ENCODE measurements at regions not wholly inside any gene's neighbourhood (a gene's known extent, or its start where the extent isn't known, plus 50 kb on each side); places are given as distances from the start of the nearest gene placed in this dataset.

- DNase-seq = no peak
Measured at GRCh38 chr2:160889439-160890170, 270.6 kb upstream of the TANK start.

- no peak for DNase-seq
Measured at GRCh38 chr2:160890667-160891352, 269.4 kb upstream of the TANK start.

GRCh38 chr2:160891353-160891740, 268.9 kb upstream of the TANK start:
- no peak for DNase-seq

- no peak for DNase-seq
Measured at GRCh38 chr2:160892204-160892603, 268.0 kb upstream of the TANK start.

- DNase-seq = no peak
Measured at GRCh38 chr2:160893581-160893980, 266.6 kb upstream of the TANK start.

GRCh38 chr2:160898581-160899307, 261.5 kb upstream of the TANK start:
- DNase-seq = no peak

- DNase-seq = no peak
Measured at GRCh38 chr2:160901613-160902012, 258.6 kb upstream of the TANK start.

- no peak for DNase-seq
Measured at GRCh38 chr2:160905862-160906261, 254.4 kb upstream of the TANK start.

- no peak for DNase-seq
Measured at GRCh38 chr2:160906878-160907277, 253.3 kb upstream of the TANK start.

- DNase-seq = peak; percentile 49
Measured at GRCh38 chr2:160907738-160908137, 252.5 kb upstream of the TANK start.

GRCh38 chr2:160908157-160908556, 252.1 kb upstream of the TANK start:
- no peak for DNase-seq

- peak; percentile 26 for DNase-seq
Measured at GRCh38 chr2:160909781-160910242, 250.4 kb upstream of the TANK start.

- DNase-seq = peak; percentile 89
Measured at GRCh38 chr2:160910681-160911080, 249.5 kb upstream of the TANK start.

GRCh38 chr2:160911258-160911657, 249.0 kb upstream of the TANK start:
- peak; percentile 80 for DNase-seq

GRCh38 chr2:160912276-160912675, 248.0 kb upstream of the TANK start:
- DNase-seq = no peak

GRCh38 chr2:160913323-160913722, 246.9 kb upstream of the TANK start:
- no peak for DNase-seq

- DNase-seq = no peak
Measured at GRCh38 chr2:160914217-160914616, 246.0 kb upstream of the TANK start.

- peak; percentile 88 for DNase-seq
Measured at GRCh38 chr2:160916300-160916699, 243.9 kb upstream of the TANK start.

GRCh38 chr2:160917850-160918249, 242.4 kb upstream of the TANK start:
- DNase-seq = peak; percentile 74

GRCh38 chr2:160918258-160918657, 242.0 kb upstream of the TANK start:
- DNase-seq = no peak

GRCh38 chr2:160918906-160919503, 241.2 kb upstream of the TANK start:
- peak; percentile 46 for DNase-seq

- DNase-seq = no peak
Measured at GRCh38 chr2:160920061-160920460, 240.2 kb upstream of the TANK start.

GRCh38 chr2:160920791-160921303, 239.4 kb upstream of the TANK start:
- peak; percentile 96 for DNase-seq
